HepG2 (cell line): ENCODE measurements at regions not wholly inside any gene's neighbourhood (a gene's known extent, or its start where the extent isn't known, plus 50 kb on each side); places are given as distances from the start of the nearest gene placed in this dataset.

Experiments
- ATAC-seq: fragments of 200-7000 bp; cut with Tn5 transposase; 3 replicates; pipeline ENCODE4 v1.9.1; 2020; ENCODE audit warnings: mild to moderate bottlenecking, moderate library complexity
- BruUV-seq: library from RNA; stranded (reverse); fragments of 400-500 nt; replicated peaks from 2 replicates; lab custom pipeline; 2021; lab: Mats Ljungman, UMichigan
- CTCF ChIA-PET: fragments of 300-600 bp; formaldehyde crosslinking; extraction: SDS; loops from one replicate; lab custom pipeline; 2021; ENCODE audit warnings: low total read pairs, inconsistent platforms, low intra/inter-chr PET ratio; lab: Yijun Ruan, JAX
- POLR2A ChIA-PET: fragments of 350-600 bp; sonication (Branson Sonifier 250); formaldehyde crosslinking; loops from one replicate; lab custom pipeline; 2020; ENCODE audit warnings: antibody characterized with exemption, inconsistent platforms; lab: Yijun Ruan, JAX
- DNase-seq: peaks from one replicate; pipeline ENCODE4 v3.0.0-alpha.2; 2015; ENCODE audit warnings: low spot score
- FAIRE-seq: peaks from 3 replicates; lab custom pipeline; 2011; peaks lifted over from hg19 to GRCh38; lab: Jason Lieb, UNC
- H2AFZ ChIP-seq: one replicate; pipeline ENCODE4 v1.6.1; 2011; ENCODE audit warnings: low read length, inconsistent platforms
- H3K27ac ChIP-seq: fragments of 300-600 bp; 3 replicates; pipeline ENCODE4 v1.8.0; 2011; ENCODE audit warnings: mixed run types, mild to moderate bottlenecking, mixed read lengths, low read length, inconsistent platforms; ENCODE audit not compliant: insufficient read depth; ENCODE audit errors: extremely low read length
- H3K27me3 ChIP-seq, 2 experiments: fragments of 200-600 bp in 1 of 2; 2 replicates in 1 of 2; 3 replicates in 1 of 2; pipeline versions ENCODE4 v1.6.0 to v1.8.0; 2011; ENCODE audit warnings: low read length in 2 of 2, mild to moderate bottlenecking in 2 of 2, moderate library complexity in 2 of 2, inconsistent platforms in 1 of 2; ENCODE audit not compliant: insufficient read depth in 2 of 2, control insufficient read depth in 1 of 2
- H3K36me3 ChIP-seq, 2 experiments: fragments of 200-600 bp in 1 of 2; replicated peaks in 1 of 2; 2 replicates in 1 of 2; 3 replicates in 1 of 2; pipeline versions ENCODE4 v1.5.1 to v1.8.0; 2011; ENCODE audit warnings: low read length in 2 of 2, inconsistent platforms in 1 of 2; ENCODE audit not compliant: insufficient read depth in 2 of 2, control insufficient read depth in 1 of 2
- H3K4me1 ChIP-seq: 2 replicates; pipeline ENCODE4 v1.5.1; 2012; ENCODE audit warnings: low read length, inconsistent platforms; ENCODE audit not compliant: insufficient read depth
- H3K4me2 ChIP-seq: 2 replicates; pipeline ENCODE4 v1.6.0; 2011; ENCODE audit warnings: low read depth, low read length, inconsistent platforms
- H3K4me3 ChIP-seq, 3 experiments: fragments of 200-600 bp in 1 of 3; sonication (generic), shearing (Covaris generic) in 1 of 3; replicated peaks in 1 of 3; 2 replicates each; pipeline ENCODE4 v1.5.1; 2011 to 2016; ENCODE audit warnings: low read length in 3 of 3, inconsistent platforms in 2 of 3, low read depth in 2 of 3, mild to moderate bottlenecking in 2 of 3, control low read depth in 1 of 3, mixed read lengths in 1 of 3; ENCODE audit not compliant: insufficient read depth in 1 of 3
- H3K79me2 ChIP-seq: one replicate; pipeline ENCODE4 v1.6.1; 2011; ENCODE audit warnings: low read length, inconsistent platforms; ENCODE audit not compliant: insufficient read depth
- H3K9ac ChIP-seq: 2 replicates; pipeline ENCODE4 v1.6.0; 2011; ENCODE audit warnings: mild to moderate bottlenecking, low read depth, low read length, inconsistent platforms; ENCODE audit not compliant: insufficient read depth
- H3K9me3 ChIP-seq: 2 replicates; pipeline ENCODE4 v1.5.1; 2012; ENCODE audit warnings: mild to moderate bottlenecking, low read length
- H4K20me1 ChIP-seq: 2 replicates; pipeline ENCODE4 v1.6.0; 2011; ENCODE audit warnings: inconsistent platforms, mild to moderate bottlenecking, low read length, moderate library complexity; ENCODE audit not compliant: insufficient read depth
- BHLHE40 ChIP-seq: IDR thresholded peaks from 2 replicates; pipeline ENCODE4 v1.6.1; 2011; ENCODE audit warnings: low read length, improper control_type of control experiment
- EZH2 ChIP-seq: conservative IDR thresholded peaks from 2 replicates; pipeline ENCODE4 v1.6.1; 2012; ENCODE audit warnings: mild to moderate bottlenecking, low read depth, low read length, moderate library complexity
- GZF1 ChIP-seq: sonication (generic); formaldehyde crosslinking; IDR thresholded peaks from 2 replicates; pipeline ENCODE4 v1.5.1; 2020; ENCODE audit warnings: mild to moderate bottlenecking, missing genetic modification reagents
- HMGA1 ChIP-seq: sonication (generic); formaldehyde crosslinking; conservative IDR thresholded peaks from 2 replicates; pipeline ENCODE4 v1.4.0; 2020; ENCODE audit warnings: missing genetic modification reagents
- MTF1 ChIP-seq: sonication (generic); formaldehyde crosslinking; IDR thresholded peaks from 2 replicates; pipeline ENCODE4 v1.5.0; 2020; ENCODE audit warnings: missing genetic modification reagents
- NBN ChIP-seq: fragments of 450-650 bp; conservative IDR thresholded peaks from 2 replicates; pipeline ENCODE4 v1.6.1; 2017
- ZNF496 ChIP-seq: sonication (generic); formaldehyde crosslinking; IDR thresholded peaks from 2 replicates; pipeline ENCODE4 v1.8.1; 2023; ENCODE audit warnings: mild to moderate bottlenecking, moderate library complexity, missing genetic modification reagents; ENCODE audit not compliant: insufficient replicate concordance
- WGBS: methylation state at CpG from one replicate; pipeline ENCODE4 v1.1.6; 2017; ENCODE audit warnings: low lambda C conversion rate; 5-methylcytosine and 5-hydroxymethylcytosine counted together
- in situ Hi-C: cut with HindIII; loops from 2 replicates; pipeline ENCODE4 v1.10.0; 2017; ENCODE audit warnings: low pct_unique_long_range_greater_than_20kb; ENCODE audit not compliant: extremely low pct_ligation_motif_present
- intact Hi-C: fragments of 100-400 bp; cut with micrococcal nuclease; formaldehyde crosslinking; loops from one replicate; pipeline ENCODE4 v1.10.0; 2022; ENCODE audit not compliant: unreplicated experiment
- TF ChIP-seq, protein P1 (sequence below): sonication (generic); formaldehyde crosslinking; IDR thresholded peaks from 2 replicates; pipeline ENCODE4 v1.8.0; 2022; ENCODE audit warnings: missing genetic modification reagents, mild to moderate bottlenecking, moderate library complexity, borderline replicate concordance
- TF ChIP-seq, protein P2 (sequence below): sonication (generic); formaldehyde crosslinking; IDR thresholded peaks from 2 replicates; pipeline ENCODE4 v1.4.0; 2020; ENCODE audit warnings: missing genetic modification reagents
- TF ChIP-seq, protein P3 (sequence below): sonication (generic); formaldehyde crosslinking; IDR thresholded peaks from 2 replicates; pipeline ENCODE4 v1.8.0; 2022; ENCODE audit warnings: mild to moderate bottlenecking, missing genetic modification reagents, moderate library complexity

DNA sequence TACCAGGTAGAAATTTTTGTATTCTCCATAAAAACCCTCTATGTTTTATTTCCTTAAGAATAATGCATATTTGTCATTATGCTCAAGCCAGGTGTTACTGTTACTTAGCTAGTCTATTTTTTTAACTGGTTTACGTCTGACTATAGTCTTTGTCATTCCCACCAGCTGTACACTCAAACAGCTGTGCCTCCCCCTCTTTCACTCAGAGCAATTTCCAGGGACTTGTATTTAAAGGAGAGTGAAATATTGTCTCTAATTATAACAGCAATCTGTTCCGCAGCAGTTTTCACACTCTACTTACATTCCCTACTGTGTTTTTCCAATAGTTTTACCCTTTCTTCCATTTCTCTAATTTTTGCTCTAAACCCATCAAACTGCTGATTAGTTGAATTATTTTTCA, 813.6 kb upstream of the MIR17HG start:
- no TSS peak for BruUV-seq
- ChIA-PET POLR2A (no interaction called here), CTCF (no interaction called here)
- no peaks in the 10 kb centered on the region for H4K20me1 ChIP-seq
- in situ Hi-C loops, result no loop called here
- H3K79me2 ChIP-seq, result no peaks in the 10 kb centered on the region
- ATAC-seq (no peak), FAIRE-seq (no peak), DNase-seq (no peak)
- WGBS, result 63% methylated on average over 2 of the region's 2 CpGs
- intact Hi-C loops, result no loop called here
- H3K36me3 ChIP-seq, result no peaks in the 10 kb centered on the region
- no peak for TF ChIP-seq BHLHE40
- no peak for TF ChIP-seq MTF1 (CRISPR knock-in tag)
- TF ChIP-seq, protein P1, sequence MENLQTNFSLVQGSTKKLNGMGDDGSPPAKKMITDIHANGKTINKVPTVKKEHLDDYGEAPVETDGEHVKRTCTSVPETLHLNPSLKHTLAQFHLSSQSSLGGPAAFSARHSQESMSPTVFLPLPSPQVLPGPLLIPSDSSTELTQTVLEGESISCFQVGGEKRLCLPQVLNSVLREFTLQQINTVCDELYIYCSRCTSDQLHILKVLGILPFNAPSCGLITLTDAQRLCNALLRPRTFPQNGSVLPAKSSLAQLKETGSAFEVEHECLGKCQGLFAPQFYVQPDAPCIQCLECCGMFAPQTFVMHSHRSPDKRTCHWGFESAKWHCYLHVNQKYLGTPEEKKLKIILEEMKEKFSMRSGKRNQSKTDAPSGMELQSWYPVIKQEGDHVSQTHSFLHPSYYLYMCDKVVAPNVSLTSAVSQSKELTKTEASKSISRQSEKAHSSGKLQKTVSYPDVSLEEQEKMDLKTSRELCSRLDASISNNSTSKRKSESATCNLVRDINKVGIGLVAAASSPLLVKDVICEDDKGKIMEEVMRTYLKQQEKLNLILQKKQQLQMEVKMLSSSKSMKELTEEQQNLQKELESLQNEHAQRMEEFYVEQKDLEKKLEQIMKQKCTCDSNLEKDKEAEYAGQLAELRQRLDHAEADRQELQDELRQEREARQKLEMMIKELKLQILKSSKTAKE (CRISPR knock-in tag), result no peak
- TF ChIP-seq, protein P2, sequence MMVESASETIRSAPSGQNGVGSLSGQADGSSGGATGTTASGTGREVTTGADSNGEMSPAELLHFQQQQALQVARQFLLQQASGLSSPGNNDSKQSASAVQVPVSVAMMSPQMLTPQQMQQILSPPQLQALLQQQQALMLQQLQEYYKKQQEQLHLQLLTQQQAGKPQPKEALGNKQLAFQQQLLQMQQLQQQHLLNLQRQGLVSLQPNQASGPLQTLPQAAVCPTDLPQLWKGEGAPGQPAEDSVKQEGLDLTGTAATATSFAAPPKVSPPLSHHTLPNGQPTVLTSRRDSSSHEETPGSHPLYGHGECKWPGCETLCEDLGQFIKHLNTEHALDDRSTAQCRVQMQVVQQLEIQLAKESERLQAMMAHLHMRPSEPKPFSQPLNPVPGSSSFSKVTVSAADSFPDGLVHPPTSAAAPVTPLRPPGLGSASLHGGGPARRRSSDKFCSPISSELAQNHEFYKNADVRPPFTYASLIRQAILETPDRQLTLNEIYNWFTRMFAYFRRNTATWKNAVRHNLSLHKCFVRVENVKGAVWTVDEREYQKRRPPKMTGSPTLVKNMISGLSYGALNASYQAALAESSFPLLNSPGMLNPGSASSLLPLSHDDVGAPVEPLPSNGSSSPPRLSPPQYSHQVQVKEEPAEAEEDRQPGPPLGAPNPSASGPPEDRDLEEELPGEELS, result no peak
- no peak for TF ChIP-seq ZNF496
- no peak for TF ChIP-seq NBN
- no peak for TF ChIP-seq HMGA1 (CRISPR knock-in tag)
- TF ChIP-seq EZH2, result no peak
- no peak for TF ChIP-seq GZF1 (CRISPR knock-in tag)
- TF ChIP-seq, protein P3, sequence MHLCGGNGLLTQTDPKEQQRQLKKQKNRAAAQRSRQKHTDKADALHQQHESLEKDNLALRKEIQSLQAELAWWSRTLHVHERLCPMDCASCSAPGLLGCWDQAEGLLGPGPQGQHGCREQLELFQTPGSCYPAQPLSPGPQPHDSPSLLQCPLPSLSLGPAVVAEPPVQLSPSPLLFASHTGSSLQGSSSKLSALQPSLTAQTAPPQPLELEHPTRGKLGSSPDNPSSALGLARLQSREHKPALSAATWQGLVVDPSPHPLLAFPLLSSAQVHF (CRISPR knock-in tag), result no peak
- no peaks in the 10 kb centered on the region for H3K4me1 ChIP-seq
- no peak overlapping the region for H2AFZ ChIP-seq
- no peak overlapping the region for H3K27ac ChIP-seq
- peaks cover 74% of the 10 kb centered on the region for H3K9me3 ChIP-seq
- H3K4me2 ChIP-seq, result no peak overlapping the region
- H3K4me3 ChIP-seq, result no peak overlapping the region
- H3K9ac ChIP-seq, result no peak overlapping the region
- no peaks in the 10 kb centered on the region for H3K27me3 ChIP-seq
